ENCODE measurements at regions not wholly inside any gene's neighbourhood (a gene's known extent, or its start where the extent isn't known, plus 50 kb on each side); places are given as distances from the start of the nearest gene placed in this dataset.

GRCh38 chr5:123845356-123846100 lies 333.6 kb downstream of the CSNK1G3 start (continued):
- TF ChIP-seq, protein P1, sequence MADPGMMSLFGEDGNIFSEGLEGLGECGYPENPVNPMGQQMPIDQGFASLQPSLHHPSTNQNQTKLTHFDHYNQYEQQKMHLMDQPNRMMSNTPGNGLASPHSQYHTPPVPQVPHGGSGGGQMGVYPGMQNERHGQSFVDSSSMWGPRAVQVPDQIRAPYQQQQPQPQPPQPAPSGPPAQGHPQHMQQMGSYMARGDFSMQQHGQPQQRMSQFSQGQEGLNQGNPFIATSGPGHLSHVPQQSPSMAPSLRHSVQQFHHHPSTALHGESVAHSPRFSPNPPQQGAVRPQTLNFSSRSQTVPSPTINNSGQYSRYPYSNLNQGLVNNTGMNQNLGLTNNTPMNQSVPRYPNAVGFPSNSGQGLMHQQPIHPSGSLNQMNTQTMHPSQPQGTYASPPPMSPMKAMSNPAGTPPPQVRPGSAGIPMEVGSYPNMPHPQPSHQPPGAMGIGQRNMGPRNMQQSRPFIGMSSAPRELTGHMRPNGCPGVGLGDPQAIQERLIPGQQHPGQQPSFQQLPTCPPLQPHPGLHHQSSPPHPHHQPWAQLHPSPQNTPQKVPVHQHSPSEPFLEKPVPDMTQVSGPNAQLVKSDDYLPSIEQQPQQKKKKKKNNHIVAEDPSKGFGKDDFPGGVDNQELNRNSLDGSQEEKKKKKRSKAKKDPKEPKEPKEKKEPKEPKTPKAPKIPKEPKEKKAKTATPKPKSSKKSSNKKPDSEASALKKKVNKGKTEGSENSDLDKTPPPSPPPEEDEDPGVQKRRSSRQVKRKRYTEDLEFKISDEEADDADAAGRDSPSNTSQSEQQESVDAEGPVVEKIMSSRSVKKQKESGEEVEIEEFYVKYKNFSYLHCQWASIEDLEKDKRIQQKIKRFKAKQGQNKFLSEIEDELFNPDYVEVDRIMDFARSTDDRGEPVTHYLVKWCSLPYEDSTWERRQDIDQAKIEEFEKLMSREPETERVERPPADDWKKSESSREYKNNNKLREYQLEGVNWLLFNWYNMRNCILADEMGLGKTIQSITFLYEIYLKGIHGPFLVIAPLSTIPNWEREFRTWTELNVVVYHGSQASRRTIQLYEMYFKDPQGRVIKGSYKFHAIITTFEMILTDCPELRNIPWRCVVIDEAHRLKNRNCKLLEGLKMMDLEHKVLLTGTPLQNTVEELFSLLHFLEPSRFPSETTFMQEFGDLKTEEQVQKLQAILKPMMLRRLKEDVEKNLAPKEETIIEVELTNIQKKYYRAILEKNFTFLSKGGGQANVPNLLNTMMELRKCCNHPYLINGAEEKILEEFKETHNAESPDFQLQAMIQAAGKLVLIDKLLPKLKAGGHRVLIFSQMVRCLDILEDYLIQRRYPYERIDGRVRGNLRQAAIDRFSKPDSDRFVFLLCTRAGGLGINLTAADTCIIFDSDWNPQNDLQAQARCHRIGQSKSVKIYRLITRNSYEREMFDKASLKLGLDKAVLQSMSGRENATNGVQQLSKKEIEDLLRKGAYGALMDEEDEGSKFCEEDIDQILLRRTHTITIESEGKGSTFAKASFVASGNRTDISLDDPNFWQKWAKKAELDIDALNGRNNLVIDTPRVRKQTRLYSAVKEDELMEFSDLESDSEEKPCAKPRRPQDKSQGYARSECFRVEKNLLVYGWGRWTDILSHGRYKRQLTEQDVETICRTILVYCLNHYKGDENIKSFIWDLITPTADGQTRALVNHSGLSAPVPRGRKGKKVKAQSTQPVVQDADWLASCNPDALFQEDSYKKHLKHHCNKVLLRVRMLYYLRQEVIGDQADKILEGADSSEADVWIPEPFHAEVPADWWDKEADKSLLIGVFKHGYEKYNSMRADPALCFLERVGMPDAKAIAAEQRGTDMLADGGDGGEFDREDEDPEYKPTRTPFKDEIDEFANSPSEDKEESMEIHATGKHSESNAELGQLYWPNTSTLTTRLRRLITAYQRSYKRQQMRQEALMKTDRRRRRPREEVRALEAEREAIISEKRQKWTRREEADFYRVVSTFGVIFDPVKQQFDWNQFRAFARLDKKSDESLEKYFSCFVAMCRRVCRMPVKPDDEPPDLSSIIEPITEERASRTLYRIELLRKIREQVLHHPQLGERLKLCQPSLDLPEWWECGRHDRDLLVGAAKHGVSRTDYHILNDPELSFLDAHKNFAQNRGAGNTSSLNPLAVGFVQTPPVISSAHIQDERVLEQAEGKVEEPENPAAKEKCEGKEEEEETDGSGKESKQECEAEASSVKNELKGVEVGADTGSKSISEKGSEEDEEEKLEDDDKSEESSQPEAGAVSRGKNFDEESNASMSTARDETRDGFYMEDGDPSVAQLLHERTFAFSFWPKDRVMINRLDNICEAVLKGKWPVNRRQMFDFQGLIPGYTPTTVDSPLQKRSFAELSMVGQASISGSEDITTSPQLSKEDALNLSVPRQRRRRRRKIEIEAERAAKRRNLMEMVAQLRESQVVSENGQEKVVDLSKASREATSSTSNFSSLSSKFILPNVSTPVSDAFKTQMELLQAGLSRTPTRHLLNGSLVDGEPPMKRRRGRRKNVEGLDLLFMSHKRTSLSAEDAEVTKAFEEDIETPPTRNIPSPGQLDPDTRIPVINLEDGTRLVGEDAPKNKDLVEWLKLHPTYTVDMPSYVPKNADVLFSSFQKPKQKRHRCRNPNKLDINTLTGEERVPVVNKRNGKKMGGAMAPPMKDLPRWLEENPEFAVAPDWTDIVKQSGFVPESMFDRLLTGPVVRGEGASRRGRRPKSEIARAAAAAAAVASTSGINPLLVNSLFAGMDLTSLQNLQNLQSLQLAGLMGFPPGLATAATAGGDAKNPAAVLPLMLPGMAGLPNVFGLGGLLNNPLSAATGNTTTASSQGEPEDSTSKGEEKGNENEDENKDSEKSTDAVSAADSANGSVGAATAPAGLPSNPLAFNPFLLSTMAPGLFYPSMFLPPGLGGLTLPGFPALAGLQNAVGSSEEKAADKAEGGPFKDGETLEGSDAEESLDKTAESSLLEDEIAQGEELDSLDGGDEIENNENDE (IDR thresholded peaks at IDR 0.05; ENCODE audit: insufficient replicate concordance, low read length): no peak
- TF ChIP-seq KDM5A (IDR thresholded peaks at IDR 0.05; ENCODE audit: low read length): no peak
- TF ChIP-seq SUZ12 (IDR thresholded peaks at IDR 0.05; ENCODE audit: low read length): no peak

All from H1 (cell line).